CD14-positive monocyte (primary cell): ENCODE measurements at regions not wholly inside any gene's neighbourhood (a gene's known extent, or its start where the extent isn't known, plus 50 kb on each side); places are given as distances from the start of the nearest gene placed in this dataset.

Source experiments
- DNase-seq, 3 donors: peaks; one replicate each; pipeline ENCODE4 v3.0.0-alpha.2; 2011 to 2022
- H2AFZ ChIP-seq: 2 replicates; pipeline ENCODE4 v1.6.0; 2012; ENCODE audit warnings: mild to moderate bottlenecking, low read depth, low read length, inconsistent platforms; ENCODE audit not compliant: insufficient read depth, poor library complexity, severe bottlenecking
- H3K27ac ChIP-seq, 2 donors: 1 replicate in 1 of 2; 2 replicates in 1 of 2; pipeline ENCODE4 v1.5.1; 2012 to 2013; ENCODE audit warnings: low read length in 2 of 2, control low read depth in 1 of 2, inconsistent platforms in 1 of 2, low read depth in 1 of 2, mild to moderate bottlenecking in 1 of 2
- H3K27me3 ChIP-seq, 2 donors: one replicate each; pipeline versions ENCODE4 v1.6.0 to v1.6.1; 2011 to 2013; ENCODE audit warnings: low read length in 2 of 2; ENCODE audit not compliant: control insufficient read depth in 2 of 2, insufficient read depth in 2 of 2
- H3K36me3 ChIP-seq, 2 donors: replicated peaks in 1 of 2; 1 replicate in 1 of 2; 2 replicates in 1 of 2; pipeline versions ENCODE4 v1.5.1 to v1.6.1; 2012 to 2013; ENCODE audit warnings: low read length in 2 of 2, control low read depth in 1 of 2, inconsistent platforms in 1 of 2, mild to moderate bottlenecking in 1 of 2; ENCODE audit not compliant: insufficient read depth in 2 of 2, control insufficient read depth in 1 of 2
- H3K4me1 ChIP-seq, 2 donors: 1 replicate in 1 of 2; 2 replicates in 1 of 2; pipeline versions ENCODE4 v1.5.1 to v1.6.1; 2012 to 2013; ENCODE audit warnings: low read length in 2 of 2, control low read depth in 1 of 2, inconsistent platforms in 1 of 2, mild to moderate bottlenecking in 1 of 2, moderate library complexity in 1 of 2; ENCODE audit not compliant: insufficient read depth in 2 of 2, control insufficient read depth in 1 of 2
- H3K4me2 ChIP-seq: replicated peaks from 2 replicates; pipeline ENCODE3; 2012; ENCODE audit warnings: low read length, moderate library complexity, mild to moderate bottlenecking; ENCODE audit not compliant: poor library complexity, severe bottlenecking; ENCODE audit errors: extremely low read depth
- H3K4me3 ChIP-seq, 3 experiments: fragments of 200-600 bp in 1 of 3; sonication (generic) in 1 of 3; replicated peaks in 1 of 3; 1 replicate in 2 of 3; 2 replicates in 1 of 3; pipeline ENCODE4 v1.5.1; 2011 to 2013; ENCODE audit warnings: low read length in 3 of 3, mild to moderate bottlenecking in 3 of 3, control low read depth in 2 of 3, low read depth in 2 of 3, inconsistent platforms in 1 of 3, moderate library complexity in 1 of 3
- H3K79me2 ChIP-seq: 2 replicates; pipeline ENCODE4 v1.6.0; 2012; ENCODE audit warnings: mild to moderate bottlenecking, control low read depth, inconsistent platforms, low read length, moderate library complexity; ENCODE audit not compliant: insufficient read depth
- H3K9ac ChIP-seq: 2 replicates; pipeline ENCODE4 v1.6.0; 2017; ENCODE audit warnings: low read length, mild to moderate bottlenecking; ENCODE audit not compliant: insufficient read depth, poor library complexity, severe bottlenecking
- H3K9me3 ChIP-seq, 2 donors: replicated peaks in 1 of 2; 1 replicate in 1 of 2; 2 replicates in 1 of 2; pipeline versions ENCODE4 v1.5.1 to v1.6.1; 2012 to 2013; ENCODE audit warnings: low read length in 2 of 2, control low read depth in 1 of 2; ENCODE audit not compliant: control insufficient read depth in 1 of 2, insufficient read depth in 1 of 2
- H4K20me1 ChIP-seq: 2 replicates; pipeline ENCODE4 v1.6.0; 2012; ENCODE audit warnings: mild to moderate bottlenecking, low read length, control low read depth, moderate library complexity; ENCODE audit not compliant: insufficient read depth
- H3K27ac Mint-ChIP-seq, 7 donors: one replicate each; pipeline ENCODE4 v1.8.0; 2020; ENCODE audit warnings: mild to moderate bottlenecking in 7 of 7, mixed read lengths in 7 of 7, moderate library complexity in 6 of 7, inconsistent platforms in 2 of 7
- H3K27me3 Mint-ChIP-seq, 3 donors: one replicate each; pipeline ENCODE4 v1.8.0; 2021 to 2022; ENCODE audit warnings: low read depth in 3 of 3, mild to moderate bottlenecking in 3 of 3, mixed read lengths in 3 of 3, moderate library complexity in 3 of 3, inconsistent platforms in 1 of 3
- H3K36me3 Mint-ChIP-seq, 2 donors: one replicate each; pipeline ENCODE4 v1.8.0; 2020; ENCODE audit warnings: mixed read lengths in 2 of 2, inconsistent platforms in 1 of 2, mild to moderate bottlenecking in 1 of 2
- H3K4me1 Mint-ChIP-seq: one replicate; pipeline ENCODE4 v1.8.0; 2020; ENCODE audit warnings: mild to moderate bottlenecking, mixed read lengths
- H3K4me3 Mint-ChIP-seq, 2 donors: one replicate each; pipeline ENCODE4 v1.8.0; 2020; ENCODE audit warnings: mild to moderate bottlenecking in 2 of 2, mixed read lengths in 2 of 2, moderate library complexity in 1 of 2
- H3K9me3 Mint-ChIP-seq, 7 donors: one replicate each; pipeline ENCODE4 v1.8.0; 2020 to 2022; ENCODE audit warnings: mixed read lengths in 7 of 7, mild to moderate bottlenecking in 6 of 7, moderate library complexity in 6 of 7, inconsistent platforms in 2 of 7
- WGBS: methylation state at CpG from one replicate; pipeline ENCODE4 v1.1.5; 2013; ENCODE audit warnings: missing lambda C conversion rate; ENCODE audit not compliant: insufficient coverage; 5-methylcytosine and 5-hydroxymethylcytosine counted together
- intact Hi-C, 2 donors: fragments of 100-400 bp; cut with micrococcal nuclease; formaldehyde crosslinking; loops; one replicate each; pipeline versions ENCODE4 v1.15.0 to v1.15.1; 2023
- TF ChIP-seq, protein P1 (sequence below): fragments of 200-600 bp; IDR thresholded peaks from one replicate; pipeline ENCODE4 v1.8.0; 2022; ENCODE audit warnings: antibody characterized with exemption, mild to moderate bottlenecking

DNA sequence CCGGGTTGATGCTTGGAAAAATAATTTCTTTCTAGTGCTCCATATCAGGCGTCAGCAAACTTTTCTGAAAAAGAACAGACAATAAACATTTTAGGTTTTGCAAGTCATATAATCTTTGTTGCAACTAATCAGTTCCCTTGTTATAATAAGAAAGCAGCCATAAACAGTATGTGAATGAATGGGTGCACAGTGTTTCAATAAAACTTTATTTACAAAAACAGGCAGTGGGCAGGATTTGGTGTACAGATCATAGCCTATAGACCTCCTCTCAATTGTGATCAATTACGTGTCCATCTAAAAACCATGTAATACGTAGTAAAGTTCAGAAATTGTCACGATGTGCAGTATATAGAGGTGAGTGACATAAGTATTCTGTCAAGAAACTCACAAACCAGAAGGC lies 143.4 kb downstream of the AREG start:
- Histone ChIP-seq H3K4me3 (no peak overlapping the region), H3K27me3 (no peaks in the 10 kb centered on the region), H3K27ac (no peak overlapping the region), H3K9ac (no peak overlapping the region), H3K4me2 (no peak overlapping the region), H4K20me1 (no peaks in the 10 kb centered on the region), H3K36me3 (no peaks in the 10 kb centered on the region), H3K4me1 (peaks cover 6 to 10% of the 10 kb centered on the region in 2 donors), H2AFZ (no peak overlapping the region), H3K79me2 (no peaks in the 10 kb centered on the region), H3K9me3 (no peaks in the 10 kb centered on the region)
- intact Hi-C loops = no loop called here
- peaks cover 0 to 3% (median 0%) of the 10 kb centered on the region in 7 donors for H3K9me3 Mint-ChIP-seq
- peaks cover 0 to 7% (median 0%) of the 10 kb centered on the region in 3 donors for H3K27me3 Mint-ChIP-seq
- H3K4me1 Mint-ChIP-seq = peaks cover 9% of the 10 kb centered on the region
- no peak overlapping the region for H3K27ac Mint-ChIP-seq
- H3K36me3 Mint-ChIP-seq = no peaks in the 10 kb centered on the region
- WGBS = no CpG with 5 or more reads among the region's 5 CpGs
- TF ChIP-seq, protein P1, sequence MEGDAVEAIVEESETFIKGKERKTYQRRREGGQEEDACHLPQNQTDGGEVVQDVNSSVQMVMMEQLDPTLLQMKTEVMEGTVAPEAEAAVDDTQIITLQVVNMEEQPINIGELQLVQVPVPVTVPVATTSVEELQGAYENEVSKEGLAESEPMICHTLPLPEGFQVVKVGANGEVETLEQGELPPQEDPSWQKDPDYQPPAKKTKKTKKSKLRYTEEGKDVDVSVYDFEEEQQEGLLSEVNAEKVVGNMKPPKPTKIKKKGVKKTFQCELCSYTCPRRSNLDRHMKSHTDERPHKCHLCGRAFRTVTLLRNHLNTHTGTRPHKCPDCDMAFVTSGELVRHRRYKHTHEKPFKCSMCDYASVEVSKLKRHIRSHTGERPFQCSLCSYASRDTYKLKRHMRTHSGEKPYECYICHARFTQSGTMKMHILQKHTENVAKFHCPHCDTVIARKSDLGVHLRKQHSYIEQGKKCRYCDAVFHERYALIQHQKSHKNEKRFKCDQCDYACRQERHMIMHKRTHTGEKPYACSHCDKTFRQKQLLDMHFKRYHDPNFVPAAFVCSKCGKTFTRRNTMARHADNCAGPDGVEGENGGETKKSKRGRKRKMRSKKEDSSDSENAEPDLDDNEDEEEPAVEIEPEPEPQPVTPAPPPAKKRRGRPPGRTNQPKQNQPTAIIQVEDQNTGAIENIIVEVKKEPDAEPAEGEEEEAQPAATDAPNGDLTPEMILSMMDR = no peak
- no peak for DNase-seq
- H3K4me3 Mint-ChIP-seq = no peak overlapping the region

DNA sequence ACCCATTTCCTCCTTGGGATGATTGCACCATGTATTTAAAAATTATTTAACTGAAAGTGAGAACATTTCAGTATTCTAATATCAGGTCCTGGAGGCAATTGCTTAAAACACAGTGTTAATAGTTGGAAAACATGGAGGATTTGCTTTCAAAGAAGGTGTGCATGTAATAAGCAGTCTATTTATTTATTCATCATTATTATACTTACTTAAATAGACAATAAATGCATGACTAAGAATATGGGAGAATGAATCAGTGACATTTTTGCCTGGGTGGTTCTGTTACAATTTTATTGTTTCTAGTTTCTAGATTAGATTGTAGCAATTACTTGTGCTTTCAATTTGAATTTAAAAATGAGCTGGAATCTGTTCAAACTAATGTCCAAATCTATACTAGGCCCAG lies 145.5 kb downstream of the AREG start:
- H4K20me1 ChIP-seq = no peaks in the 10 kb centered on the region
- DNase-seq = no peak
- H3K4me2 ChIP-seq = no peak overlapping the region
- H3K4me3 ChIP-seq = no peak overlapping the region
- Mint-ChIP-seq H3K27ac (no peak overlapping the region), H3K9me3 (peaks cover 0 to 3% (median 0%) of the 10 kb centered on the region in 7 donors), H3K36me3 (no peaks in the 10 kb centered on the region), H3K4me3 (no peak overlapping the region), H3K4me1 (no peaks in the 10 kb centered on the region), H3K27me3 (peaks cover 0 to 7% (median 0%) of the 10 kb centered on the region in 3 donors)
- no peaks in the 10 kb centered on the region for H3K79me2 ChIP-seq
- H3K9me3 ChIP-seq = no peaks in the 10 kb centered on the region
- H3K27ac ChIP-seq = no peak overlapping the region
- H3K4me1 ChIP-seq = no peaks in the 10 kb centered on the region
- H2AFZ ChIP-seq = no peak overlapping the region
- H3K27me3 ChIP-seq = no peaks in the 10 kb centered on the region
- TF ChIP-seq, protein P1 = no peak
- H3K9ac ChIP-seq = no peak overlapping the region
- no peaks in the 10 kb centered on the region for H3K36me3 ChIP-seq
- intact Hi-C loops = no loop called here
